GM18909 (cell line): ENCODE measurements at regions not wholly inside any gene's neighbourhood (a gene's known extent, or its start where the extent isn't known, plus 50 kb on each side); places are given as distances from the start of the nearest gene placed in this dataset.
"Not testable (repeated sequence)": the region's sequence is repeated elsewhere in the genome, so short reads cannot be mapped to it uniquely, and the experiment has no call there.

Experiments used
- ATAC-seq: cut with Tn5 transposase; IDR thresholded peaks from one replicate; pipeline ENCODE4 v1.9.1; 2021; ENCODE audit warnings: mild to moderate bottlenecking; ENCODE audit not compliant: unreplicated experiment, poor library complexity

DNA sequence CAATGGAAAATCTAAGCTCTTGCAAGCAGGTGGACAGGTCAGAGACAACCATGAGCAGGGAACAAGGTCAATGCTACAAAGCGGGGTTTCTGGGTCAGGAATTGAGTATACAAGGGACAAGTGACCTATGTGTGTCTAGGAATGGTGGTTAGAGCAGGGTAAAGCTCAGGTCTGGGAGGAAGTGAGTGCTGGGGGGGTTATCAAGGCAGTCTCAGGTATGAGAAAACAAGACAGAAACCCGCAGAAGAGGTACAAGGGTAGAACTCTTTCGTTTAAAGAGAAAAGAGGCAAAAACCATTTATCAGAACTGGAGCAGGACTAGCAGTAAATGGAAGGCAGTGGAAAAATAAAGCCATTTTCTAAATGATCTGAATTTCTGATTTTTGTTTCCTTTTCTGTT is 298.4 kb downstream of the ALDH8A1 start:
- no peak for ATAC-seq

DNA sequence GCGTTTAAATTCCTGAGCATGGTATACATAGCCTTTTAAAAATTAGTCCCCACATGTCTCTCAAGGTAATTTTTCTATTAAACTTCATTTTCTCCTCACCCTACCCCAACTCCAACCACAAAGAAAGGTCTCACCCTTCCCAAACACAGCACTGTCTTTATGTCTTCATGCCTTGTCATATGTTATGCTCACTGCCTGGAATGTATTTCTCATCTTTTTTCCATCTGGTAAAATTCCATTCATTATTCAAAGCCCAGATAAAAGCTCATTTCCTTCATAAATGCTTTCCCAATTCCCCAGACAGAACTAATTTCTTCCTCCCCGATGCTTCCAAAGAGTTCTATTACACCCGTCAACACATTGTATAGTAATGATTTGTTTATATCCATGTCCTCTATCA is 302.0 kb downstream of the ALDH8A1 start:
- ATAC-seq: no peak

DNA sequence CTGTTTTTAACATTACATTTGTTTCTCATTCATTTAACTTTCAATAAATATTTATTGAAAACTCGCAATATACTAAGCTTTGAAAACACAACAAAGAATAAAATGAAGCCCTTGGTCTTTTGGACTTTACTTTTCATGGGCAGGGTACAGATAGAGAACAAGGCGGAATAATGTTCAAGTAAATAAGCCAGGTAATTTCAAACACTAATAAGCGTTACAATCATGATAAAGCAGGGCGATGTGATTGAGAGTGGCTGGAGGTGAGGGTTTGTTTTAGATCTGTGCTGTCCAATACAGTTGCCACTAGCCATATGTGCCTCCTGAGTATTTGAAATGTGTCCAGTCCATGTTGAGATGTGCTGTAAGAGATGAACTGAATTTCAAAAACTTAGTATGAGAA is 307.1 kb downstream of the ALDH8A1 start:
- ATAC-seq: no peak

DNA sequence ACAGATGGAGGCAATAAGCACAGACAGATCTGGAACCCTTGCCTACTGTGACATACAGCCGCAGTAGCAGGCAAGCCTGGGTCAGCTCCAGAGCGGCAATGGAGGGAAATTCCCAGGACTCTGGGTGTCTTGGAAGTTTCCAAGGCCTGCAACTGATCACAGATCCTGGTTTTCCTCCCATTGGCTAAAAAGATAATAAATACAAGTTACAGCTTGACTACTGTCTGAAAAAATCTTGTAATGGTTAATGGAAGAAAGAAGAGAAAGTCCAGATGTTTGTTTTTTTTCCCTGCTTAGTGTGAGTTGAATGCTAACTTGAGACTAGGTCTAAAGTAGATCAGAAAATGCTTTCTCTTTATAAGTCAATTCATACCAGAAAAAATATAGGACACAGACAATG is 307.6 kb downstream of the ALDH8A1 start:
- ATAC-seq: no peak

GRCh38 chr6:134640975-134641429 is 308.9 kb downstream of the ALDH8A1 start:
- peak; percentile 86 for ATAC-seq

- ATAC-seq: no peak
Observed at GRCh38 chr6:134640229-134640628, 309.7 kb downstream of the ALDH8A1 start.

- no peak for ATAC-seq
Observed at GRCh38 chr6:134637847-134638437, 312.0 kb downstream of the ALDH8A1 start.

GRCh38 chr6:134637282-134637681 is 312.6 kb downstream of the ALDH8A1 start:
- ATAC-seq: no peak

- ATAC-seq: peak; percentile 52
Observed at GRCh38 chr6:134636186-134636799, 313.6 kb downstream of the ALDH8A1 start.

- no peak for ATAC-seq
Observed at GRCh38 chr6:134634966-134635365, 314.9 kb downstream of the ALDH8A1 start.

DNA sequence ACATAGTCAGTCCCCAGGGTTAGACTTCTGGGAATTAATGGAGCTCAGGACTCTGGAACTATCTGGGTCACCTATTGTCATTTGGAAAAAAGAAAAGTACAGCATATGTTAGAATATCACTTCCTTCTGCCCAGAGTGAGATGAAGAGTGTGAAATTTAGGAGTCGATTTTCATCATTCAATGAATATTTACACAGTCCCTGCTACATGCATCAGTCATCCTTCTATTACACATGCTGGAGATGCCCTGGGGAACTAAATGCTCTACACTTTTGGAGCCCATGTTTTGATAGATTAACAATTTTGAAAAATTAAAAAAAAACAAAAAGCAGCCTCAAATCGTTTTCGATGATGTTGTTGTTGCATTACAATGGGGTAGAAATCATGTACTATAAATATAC is 315.4 kb downstream of the ALDH8A1 start:
- ATAC-seq: no peak

DNA sequence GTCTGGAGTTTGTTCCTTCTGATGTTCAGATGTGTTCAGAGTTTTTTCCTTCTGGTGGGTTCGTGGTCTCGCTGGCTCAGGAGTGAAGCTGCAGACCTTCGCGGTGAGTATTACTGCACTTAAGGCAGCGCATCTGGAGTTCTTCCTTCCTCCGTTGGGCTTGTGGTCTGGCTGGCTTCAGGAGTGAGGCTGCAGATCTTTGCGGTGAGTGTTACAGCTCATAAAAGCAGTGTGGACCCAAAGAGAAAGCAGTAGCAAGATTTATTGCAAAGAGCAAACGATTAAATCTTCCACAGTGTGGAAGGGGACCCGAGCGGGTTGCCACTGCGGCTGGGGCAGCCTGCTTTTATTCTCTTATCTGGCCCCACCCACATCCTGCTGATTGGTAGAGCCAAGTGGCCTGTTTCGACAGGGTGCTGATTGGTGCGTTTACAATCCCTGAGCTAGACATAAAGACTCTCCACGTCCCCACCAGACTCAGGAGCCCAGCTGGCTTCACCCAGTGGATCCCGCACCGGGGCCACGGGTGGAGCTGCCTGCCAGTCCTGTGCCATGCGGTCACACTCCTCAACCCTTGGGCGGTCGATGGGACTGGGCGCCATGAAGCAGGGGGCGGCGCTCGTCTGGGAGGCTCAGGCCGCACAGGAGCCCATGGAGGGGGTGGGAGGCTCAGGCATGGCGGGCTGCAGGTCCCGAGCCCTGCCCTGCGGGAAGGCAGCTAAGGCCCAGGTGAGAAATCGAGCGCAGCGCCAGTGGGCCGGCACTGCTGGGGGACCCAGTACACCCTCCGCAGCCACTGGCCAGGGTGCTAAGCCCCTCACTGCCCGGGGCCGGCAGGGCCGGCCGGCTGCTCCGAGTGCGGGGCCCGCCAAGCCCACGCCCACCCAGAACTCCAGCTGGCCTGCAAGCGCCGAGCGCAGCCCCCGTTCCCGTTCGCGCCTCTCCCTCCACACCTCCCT is 315.3 kb upstream of the SGK1 start:
- ATAC-seq: not testable (repeated sequence)

DNA sequence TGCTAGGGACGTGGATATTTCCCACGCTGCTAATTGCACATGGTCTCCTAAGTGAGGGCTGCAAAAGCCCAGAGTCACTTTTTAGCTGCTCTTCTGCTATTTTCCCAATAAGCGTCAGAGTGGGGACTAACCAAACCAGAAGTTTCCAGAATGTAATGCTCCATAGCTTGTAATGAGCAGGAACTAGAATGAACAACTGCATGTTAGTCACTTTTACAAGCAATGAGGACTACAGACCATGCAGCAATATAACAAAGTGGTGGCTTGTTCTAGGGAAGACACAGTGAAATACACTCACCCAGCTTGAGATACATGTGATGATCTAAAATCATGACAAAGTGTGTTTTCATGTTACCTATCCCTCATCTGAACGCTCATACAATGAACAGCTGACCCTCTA is 314.1 kb upstream of the SGK1 start:
- no peak for ATAC-seq

DNA sequence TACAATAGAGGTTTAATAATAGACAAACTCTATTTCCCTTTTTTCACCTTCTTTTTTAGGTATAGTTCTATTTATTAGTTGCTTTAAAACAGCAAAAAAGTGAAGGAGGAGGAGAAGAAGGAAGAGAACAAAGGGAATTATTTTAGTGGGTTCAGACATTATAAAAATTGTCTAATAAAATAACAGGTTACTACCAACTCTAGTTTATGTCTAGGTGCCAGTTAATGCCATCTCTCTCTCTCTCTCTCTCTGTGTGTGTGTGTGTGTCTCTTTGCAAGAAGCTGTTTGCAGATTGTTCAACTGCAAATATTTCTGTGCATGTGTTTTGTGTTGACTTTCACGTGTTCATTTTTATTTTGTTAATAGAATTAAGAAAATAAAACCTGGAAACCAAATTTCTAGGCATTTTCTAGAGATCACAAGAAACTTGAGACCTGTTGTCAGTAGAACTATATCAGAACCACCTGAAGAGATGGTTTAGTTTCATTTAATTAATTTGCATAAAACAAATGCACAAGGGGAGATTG is 313.5 kb upstream of the SGK1 start:
- ATAC-seq: no peak

GRCh38 chr6:134630508-134631121 is 312.7 kb upstream of the SGK1 start:
- ATAC-seq: no peak

GRCh38 chr6:134628154-134628553 is 310.2 kb upstream of the SGK1 start:
- no peak for ATAC-seq

DNA sequence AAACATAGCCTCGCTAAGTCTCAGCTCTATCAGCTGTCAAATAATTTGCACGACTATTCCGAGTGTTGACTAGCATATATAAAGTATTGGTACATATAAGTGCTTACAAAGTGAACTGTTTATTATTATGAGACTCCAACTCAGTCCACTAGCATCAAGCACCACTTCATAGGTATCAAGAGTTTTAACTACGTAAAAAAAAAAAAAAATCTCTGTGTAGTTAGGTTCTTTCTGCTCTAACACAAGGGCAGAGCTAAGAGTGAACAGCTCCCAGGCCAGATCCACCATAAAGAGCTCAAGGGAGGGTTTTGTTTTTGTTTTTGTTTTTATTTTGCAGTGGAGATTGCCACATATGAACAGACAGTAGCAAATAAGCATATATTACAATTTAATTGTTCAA is 309.8 kb upstream of the SGK1 start:
- no peak for ATAC-seq

GRCh38 chr6:134626589-134626988 is 308.7 kb upstream of the SGK1 start:
- ATAC-seq: no peak

DNA sequence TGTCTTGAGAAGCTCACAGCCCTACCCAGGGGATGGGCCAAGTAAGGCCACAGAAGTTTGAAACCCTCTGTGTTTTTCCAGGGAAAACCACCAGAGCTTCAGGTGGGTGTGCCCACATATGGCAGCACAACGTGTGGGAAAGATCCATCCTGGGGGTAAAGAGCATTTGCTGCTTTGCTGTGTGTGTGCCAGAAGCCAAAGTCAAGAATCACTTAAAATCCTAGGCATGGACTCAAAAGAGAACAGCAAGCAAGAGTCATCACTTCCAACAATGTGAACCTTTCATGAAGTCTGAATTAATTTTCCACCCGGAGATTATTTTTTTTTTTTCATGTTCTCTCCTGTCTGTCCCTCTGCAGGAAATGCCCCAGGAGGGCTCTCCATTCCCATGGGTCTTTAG is 308.2 kb upstream of the SGK1 start:
- no peak for ATAC-seq

- no peak for ATAC-seq
Observed at GRCh38 chr6:134624781-134625180, 306.9 kb upstream of the SGK1 start.

- ATAC-seq: no peak
Observed at GRCh38 chr6:134623401-134623800, 305.5 kb upstream of the SGK1 start.
